Jurkat, Clone E6-1 (cell line): ENCODE measurements at regions not wholly inside any gene's neighbourhood (a gene's known extent, or its start where the extent isn't known, plus 50 kb on each side); places are given as distances from the start of the nearest gene placed in this dataset.
A peak's percentile ranks its signal among the peaks of the same experiment; 100 is the strongest.

Source experiments
- DNase-seq: peaks from one replicate; pipeline ENCODE4 v3.0.0-alpha.2; 2011; ENCODE audit warnings: low read depth, low spot score
- H3K4me3 ChIP-seq: 2 replicates; pipeline ENCODE4 v1.5.1; 2011; ENCODE audit warnings: mild to moderate bottlenecking, low read length, control low read depth, moderate library complexity

DNA sequence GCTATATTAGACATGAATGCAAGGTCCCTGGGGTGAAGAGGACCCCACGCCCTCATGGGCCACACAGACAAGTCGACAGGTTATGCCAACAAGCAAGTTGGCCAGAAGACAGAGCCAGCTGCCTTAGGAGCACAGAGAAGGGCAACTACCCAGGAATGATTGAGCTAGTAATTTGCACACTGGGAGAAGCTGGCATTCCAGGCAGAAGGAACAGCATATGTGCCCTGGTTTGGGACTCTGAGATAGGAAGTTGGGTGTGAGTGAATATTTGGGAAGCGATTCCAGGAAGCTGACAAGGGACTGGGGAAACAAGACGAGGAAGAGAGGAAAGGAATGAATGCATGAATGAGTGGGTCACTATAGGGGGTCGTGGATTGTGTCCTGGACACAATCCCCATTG lies 203.7 kb upstream of the CDH5 start:
- no peak overlapping the region for H3K4me3 ChIP-seq
- no peak for DNase-seq

DNA sequence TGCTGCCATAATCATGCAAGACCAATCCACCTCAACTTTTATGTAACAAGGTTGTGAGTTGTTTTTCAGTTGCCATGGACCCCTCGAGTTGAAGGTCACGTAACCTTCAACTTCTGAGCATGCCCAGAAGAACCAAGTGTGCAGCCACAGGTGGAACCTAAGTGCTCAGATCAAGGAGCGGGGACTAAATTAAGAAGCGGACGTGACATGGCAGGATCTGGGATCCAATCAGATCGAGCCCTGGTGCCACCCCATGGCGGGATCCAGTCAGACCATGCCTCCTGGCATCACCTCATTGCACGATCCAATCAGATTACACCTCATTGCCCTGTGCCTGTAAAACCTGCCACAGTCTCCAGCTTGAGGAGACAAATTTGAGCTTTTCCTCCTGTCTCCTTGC lies 204.5 kb upstream of the CDH5 start:
- H3K4me3 ChIP-seq = no peak overlapping the region
- DNase-seq = peak; percentile 32

DNA sequence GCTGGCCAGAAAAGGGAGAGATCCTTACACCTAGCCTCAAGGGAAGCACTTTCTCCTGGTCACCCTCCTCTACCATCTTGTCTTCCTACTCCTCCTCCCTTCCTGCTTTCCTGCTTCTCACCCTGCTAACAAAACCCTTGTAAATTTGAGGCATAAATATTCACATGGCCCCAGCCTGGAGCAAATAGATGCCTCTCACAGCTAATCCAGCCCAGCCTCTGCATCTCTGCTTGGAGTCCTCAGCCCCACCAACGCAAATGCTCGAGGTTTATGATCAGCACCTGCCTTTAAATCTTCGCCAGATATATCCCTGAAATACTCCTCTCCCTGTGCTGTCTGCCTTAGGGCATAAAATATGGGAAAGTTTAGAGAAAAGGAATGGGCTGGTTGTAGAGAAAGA lies 205.2 kb upstream of the CDH5 start:
- no peak for DNase-seq
- no peak overlapping the region for H3K4me3 ChIP-seq

DNA sequence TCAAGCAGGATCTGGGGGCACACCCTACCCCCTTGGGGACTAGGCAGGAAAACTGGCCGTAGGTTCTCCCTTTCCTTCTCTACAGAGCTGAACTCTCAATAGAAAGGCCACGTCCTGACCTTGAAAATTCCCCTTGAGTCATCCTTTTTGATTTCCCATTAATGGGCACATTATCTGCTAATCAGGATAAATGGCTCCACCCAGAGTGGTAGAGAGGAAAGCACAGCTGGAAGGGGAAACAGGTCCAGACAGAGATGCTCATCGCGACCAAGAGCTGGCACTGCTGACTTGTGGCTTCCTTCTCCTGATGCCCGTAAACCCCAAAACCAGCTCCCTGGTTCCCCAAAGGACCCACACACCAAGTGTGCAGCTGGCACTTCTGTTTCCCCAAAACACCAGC lies 206.5 kb upstream of the CDH5 start:
- H3K4me3 ChIP-seq = no peak overlapping the region
- DNase-seq = no peak

DNA sequence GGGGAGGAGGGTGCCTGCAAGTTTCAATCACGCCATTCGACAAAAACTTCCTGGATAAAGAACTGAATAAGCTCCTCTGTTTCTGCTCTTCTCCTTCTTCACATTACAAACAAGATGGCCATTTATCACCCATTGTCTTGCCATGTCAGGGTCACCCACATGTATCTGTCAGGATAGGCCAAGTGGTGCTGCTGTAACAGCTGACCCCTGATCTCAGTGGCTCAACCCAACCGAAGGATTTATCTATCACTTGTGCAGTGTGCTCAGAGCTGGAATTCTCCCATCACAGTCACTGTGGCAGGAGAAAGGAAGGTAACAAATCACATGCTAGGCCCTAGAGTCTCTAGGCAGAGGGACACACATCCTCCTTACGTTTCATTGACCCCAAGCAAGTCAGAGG lies 210.0 kb upstream of the CDH5 start:
- no peak for DNase-seq
- no peak overlapping the region for H3K4me3 ChIP-seq

DNA sequence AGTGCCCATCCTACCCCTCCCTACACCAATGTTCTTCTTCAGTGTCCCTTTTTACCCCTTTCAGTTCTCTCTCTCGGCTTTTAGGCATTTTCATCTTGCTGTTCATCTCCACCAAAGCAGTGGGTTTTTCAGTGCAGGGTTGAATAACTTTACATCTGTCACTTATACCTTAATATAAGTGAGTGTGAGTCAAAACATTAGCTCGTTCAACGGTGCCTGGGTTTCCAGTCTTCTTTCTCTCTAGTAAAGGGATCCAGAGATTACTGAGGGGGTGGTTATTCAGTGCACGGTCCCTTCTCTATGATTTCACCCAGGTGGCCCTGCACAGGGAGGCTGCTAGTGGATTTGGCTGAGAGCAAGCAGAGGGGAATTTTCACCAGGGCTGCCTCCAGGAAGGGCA lies 210.6 kb upstream of the CDH5 start:
- H3K4me3 ChIP-seq = no peak overlapping the region
- no peak for DNase-seq

DNA sequence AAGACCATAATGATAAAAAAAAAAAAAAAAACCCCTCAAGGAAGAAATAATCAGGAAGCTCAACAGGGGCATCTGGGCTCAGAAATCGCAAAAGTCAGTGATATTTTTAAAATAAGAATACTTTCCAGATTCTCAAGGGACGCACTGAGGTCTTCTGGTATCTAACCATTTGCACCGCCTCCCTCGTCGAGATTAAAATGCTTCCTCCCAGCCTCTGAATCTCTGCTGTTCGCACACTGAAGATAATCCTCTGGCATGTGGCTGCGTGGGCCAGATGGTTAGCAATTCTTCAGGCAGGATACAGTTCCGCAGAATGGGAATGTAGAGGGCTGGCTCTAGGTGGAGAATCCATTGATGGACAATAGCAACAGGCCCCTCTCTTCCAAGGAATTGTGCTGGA lies 211.7 kb upstream of the CDH5 start:
- no peak overlapping the region for H3K4me3 ChIP-seq
- no peak for DNase-seq

DNA sequence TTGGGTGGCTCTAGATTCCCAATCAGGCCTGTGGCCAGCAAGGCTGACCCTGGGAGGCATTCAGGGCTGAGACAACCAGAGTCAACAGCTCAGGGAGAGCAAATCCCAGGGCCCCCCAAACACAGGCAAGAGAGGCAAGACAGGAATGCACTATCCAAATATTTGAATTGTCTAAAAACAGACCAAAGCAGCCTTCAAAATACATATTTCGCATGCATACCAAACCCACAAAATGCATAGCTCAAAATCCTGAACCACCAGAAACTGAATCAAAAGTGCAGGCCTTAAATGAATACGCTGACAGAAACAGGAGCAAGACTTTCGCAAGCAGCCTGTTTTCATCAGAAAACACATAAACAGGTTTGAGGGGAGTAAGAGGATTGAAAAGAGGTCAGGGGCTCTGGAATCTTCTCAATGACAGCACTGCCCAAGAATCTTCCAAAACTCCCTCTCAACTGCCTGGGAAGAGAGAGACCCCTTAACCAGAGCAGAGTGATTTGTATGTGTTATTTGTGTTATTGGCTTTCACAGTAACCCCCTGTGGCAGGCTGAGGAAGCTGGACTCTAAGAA lies 213.6 kb upstream of the CDH5 start:
- no peak overlapping the region for H3K4me3 ChIP-seq
- DNase-seq = no peak

DNA sequence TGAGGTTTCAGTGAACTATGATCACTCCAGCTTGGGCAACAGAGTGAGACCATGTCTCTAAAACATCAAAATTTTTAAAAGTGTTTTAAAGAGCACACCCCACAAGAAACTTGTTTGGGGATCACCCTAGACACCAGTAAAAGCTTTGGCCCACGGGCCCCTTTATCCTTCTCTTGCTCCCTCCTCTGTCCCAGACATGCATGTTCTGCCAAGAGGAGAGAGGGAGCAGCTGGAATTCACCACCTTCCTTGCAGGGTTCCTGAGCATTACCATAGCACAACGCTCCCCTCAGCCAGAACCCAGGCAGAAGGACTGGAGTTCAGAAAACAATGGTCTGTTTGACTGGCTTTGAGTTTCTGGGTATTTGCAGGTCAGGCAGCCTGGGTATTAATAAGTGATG lies 214.3 kb upstream of the CDH5 start:
- no peak for DNase-seq
- H3K4me3 ChIP-seq = no peak overlapping the region

DNA sequence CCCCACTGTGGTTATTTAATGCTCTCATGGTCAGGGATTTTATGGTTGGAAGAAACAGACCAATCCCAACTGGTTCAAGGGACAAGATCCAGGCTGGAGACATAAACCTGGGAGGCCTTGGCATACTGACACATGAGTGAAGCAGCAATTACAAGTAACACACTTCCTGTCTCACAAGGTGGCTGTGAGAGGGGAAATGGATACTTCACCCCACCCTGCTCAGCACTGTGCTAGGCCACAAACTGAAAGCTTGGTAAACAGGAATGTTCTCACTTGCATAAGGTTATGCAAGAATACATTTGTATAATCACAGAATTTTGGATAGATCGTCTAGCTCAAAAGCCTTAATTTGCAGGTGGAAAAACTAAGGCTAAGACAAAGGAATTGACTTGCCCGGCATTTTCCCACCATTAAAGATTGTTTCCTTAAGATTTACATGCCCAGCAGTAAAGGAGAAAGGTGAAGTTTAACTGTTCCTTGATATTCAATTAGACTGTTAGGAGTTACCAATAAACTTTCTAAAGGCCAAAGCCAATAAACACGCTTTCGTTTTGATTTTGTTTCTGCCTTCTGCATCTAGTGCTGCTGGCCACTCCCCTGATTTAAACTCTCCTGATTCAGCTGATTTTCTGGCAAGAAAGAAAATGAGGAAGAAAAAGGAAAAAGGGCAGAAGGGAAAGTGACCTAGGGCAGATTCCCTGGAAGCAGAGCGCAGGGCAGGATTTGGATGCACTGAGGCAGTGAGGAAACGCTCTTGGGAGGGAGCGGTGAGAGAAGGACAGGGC lies 215.6 kb upstream of the CDH5 start:
- no peak overlapping the region for H3K4me3 ChIP-seq
- DNase-seq = peak; percentile 60

DNA sequence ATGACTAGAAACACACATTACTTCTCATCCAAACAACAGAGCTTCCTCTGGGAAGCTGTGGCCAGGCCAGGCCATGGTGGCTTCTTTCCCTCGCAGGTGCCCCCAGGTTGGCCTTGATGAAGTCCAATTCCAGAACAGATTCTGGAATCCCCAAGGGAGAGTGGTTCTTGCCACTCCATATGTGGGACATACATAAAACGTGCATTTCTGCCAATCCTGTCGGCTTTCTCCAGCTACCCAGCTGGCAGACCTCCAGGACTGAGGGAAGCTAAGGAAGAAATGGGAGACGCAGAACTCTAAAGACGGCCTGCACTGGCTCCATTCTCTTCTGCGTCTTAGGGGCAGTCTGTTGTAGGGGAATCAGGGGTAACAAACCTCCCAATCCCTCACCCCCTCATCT lies 219.2 kb upstream of the CDH5 start:
- H3K4me3 ChIP-seq = no peak overlapping the region
- no peak for DNase-seq

DNA sequence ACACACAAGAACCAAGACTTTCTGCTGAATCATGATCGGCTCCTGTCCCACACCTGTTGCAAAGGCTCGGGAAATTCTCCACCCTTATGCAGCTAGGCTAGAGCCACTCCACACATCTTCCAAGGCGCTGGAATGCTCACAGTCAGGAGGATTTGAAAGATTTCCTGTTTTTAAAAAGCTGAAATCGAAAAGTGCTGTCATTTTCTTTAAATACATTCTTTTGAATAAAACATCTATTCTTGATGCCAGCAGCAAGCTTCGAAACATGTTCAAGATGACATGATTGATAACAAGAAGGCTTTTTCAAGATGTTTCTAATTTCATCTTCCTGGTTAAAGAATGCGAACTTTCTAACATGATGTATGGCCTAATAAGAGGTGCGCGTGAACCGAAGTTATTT lies 219.7 kb upstream of the CDH5 start:
- DNase-seq = no peak
- H3K4me3 ChIP-seq = no peak overlapping the region

DNA sequence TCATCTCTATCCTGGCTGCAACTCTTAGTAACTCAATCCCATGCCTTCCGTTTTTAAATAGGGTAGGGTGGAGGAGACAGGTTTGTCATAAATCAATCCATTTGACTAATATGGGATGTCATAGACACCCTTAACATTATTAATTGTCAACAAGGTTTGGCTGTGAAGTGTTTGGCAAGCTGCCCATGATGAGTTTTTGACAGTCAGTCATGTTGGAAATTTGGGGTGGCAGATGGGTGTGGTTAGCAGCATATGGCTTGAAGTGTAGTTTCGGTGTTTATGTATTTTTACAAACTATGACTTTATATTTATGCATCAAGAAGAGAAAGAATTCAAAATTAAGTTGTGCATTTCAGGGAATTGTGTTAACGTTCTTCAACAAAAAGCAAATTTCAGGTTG lies 221.8 kb upstream of the CDH5 start:
- H3K4me3 ChIP-seq = no peak overlapping the region
- DNase-seq = no peak

DNA sequence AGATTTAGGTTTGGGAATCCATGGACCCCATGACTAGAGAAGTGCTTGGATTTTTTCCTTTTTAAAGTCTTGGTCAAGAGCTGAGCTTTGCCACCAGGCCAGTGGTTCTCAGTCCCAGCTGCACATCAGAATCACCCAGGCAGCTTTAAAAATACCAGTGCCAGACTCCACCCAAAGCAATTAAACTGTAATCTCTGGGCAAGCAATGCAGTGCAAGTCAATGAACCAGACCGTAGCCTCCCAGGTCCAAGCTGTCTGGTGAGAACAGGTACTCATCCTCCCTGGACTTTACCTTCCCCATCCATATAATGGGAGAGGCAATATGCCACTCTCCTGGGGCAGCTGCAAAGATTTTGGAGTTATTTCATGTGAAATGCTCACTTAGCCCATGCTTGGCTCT lies 223.1 kb upstream of the CDH5 start:
- DNase-seq = no peak

DNA sequence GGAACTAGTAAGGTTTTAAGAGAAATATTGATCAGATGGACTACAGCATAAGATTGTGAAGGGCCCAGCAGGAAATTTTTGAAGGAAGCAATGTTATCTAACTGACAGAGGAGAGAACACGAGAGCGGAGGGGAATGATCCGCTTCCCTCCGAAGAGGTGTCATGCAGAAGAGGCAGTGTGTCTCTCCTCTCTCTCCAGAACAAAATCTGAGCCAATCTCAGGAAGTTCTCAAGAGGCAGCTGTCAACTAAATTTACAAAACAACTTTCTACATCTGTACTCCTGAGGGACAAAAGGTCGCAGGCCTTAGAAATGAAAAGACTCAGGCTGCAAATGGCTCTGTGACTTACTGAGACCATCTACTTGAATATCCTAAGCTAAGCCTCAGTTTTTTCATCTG lies 224.6 kb upstream of the CDH5 start:
- DNase-seq = no peak
- no peak overlapping the region for H3K4me3 ChIP-seq

More for the DNA sequence above, 223.1 kb upstream of the CDH5 start:
- no peak overlapping the region for H3K4me3 ChIP-seq

DNA sequence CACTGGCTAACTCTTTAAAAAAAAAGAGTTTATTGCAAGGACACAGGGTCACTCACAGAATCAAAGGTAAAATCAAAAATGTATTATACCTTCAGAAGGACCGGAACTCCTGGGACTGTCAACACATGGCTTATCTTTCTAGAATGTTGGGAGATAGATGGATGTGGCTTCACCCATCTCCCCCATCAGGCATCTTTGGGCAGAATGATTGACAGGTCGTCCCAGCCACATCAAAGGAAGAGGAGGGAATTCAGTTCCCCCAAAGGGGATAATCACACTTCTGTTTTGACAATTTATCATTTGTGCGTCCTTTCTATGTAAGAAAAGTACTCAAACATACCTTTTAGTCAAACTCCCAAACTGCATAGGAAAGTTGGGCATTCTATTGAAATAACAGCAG lies 228.6 kb upstream of the CDH5 start:
- H3K4me3 ChIP-seq = no peak overlapping the region
- DNase-seq = peak; percentile 28

DNA sequence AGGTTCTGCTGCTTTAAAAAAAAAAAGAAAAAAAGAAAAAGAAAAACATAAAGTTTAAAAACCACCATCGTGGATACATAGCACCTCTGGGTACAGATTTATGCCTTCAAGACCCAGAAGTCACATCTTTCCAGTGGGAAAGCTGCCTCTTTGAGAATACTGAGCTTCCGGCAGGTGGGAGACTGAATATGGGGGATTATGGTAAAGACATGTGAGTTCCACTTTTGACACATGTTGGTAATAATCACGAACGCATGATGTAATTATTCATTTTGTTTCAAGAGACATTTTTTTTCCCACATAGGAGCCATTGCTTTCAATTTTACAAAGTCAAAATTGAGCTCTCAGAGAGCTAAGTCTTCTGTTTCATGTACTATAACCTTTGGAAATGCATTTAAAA lies 229.7 kb upstream of the CDH5 start:
- DNase-seq = no peak
- no peak overlapping the region for H3K4me3 ChIP-seq

DNA sequence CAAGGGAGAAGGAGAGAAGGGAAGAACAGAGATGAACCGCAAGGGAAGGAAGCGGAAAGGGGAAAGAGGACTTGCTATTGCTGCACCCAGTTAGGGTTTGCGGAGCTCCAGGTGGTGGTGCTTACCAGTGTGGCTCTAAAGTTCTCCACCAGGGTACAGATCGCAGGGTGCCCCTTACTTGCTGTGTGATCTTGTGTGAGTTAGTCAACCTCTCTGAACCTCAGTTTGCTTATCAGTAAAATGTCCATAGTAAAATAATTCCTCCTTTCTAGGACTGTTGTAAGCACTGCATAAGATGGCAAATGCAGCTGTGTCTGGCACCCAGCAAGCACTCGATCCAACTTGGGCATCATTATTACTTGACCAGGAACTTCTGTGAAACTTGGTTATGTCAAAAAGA lies 230.7 kb upstream of the CDH5 start:
- H3K4me3 ChIP-seq = no peak overlapping the region
- DNase-seq = no peak

DNA sequence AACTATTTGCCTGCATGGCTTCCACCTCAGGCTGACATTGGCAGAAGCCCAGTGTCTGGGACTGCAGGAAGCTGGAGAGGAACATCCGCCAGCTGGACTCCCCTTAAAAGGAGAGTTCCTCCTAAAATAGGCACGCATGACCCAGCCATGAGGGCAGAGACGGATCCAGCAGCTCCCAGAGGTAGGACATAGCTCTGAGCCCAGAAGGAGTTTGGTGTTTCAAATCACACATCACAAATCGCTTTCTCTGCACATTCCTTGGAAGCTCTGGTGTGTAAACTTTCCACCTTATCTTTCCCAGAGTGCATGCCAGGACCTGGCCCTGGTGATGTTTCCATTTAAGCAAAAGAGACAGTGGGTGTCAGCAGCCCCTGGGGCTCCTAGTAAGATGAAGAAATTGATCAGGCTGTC lies 231.1 kb upstream of the CDH5 start:
- H3K4me3 ChIP-seq = no peak overlapping the region
- DNase-seq = no peak

DNA sequence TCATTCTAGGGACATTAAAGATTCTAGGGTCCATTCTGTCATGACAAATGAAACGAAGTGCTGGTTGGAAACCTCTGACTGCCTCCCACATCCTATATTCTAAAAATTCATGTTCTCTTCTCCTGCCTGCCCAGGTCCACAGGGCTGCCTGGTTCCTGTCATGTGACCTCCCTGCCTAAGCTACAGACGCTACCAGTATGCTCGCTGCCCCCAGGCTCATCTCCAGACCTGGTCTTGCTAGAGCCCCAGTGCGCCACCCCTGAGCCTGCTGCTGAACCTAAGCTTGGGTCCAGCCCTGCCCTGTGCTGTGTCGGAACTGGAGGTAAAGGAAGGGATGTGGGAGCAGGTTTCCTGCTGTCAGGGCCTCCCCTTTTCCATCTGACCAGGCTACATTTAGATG lies 231.6 kb upstream of the CDH5 start:
- DNase-seq = no peak
- H3K4me3 ChIP-seq = no peak overlapping the region

DNA sequence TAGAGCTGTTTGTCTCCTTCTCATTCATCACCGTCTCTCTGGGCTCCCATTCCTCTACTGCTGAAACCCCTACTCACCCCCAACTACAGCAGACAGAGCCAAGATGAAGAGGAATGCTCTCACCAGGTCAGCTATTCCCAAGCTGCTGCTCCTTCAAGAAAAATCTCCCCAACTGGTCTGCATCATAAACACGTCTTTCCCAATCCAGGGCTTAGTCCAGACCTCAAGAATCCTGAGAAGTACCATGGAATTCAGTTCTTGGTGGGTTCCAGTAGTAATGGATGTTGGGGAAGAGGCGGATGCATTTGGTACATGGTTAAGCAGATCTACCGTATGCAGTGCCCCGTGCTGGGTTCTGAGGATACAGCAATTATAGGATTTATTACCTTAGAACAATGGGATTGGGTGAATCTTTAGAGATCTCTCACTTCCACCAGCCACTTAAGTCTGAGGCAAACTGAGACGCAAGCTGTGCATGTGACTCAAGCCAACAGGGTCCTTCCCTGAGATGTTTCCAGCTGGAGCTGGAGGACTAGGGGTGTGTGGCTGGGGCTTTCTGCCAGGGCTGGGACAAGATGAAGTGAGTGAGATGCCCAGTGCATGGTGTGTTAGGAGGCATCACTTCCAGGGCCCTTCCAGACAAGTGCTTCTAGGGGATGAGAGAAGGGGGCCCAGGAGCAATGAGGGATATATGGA lies 232.7 kb upstream of the CDH5 start:
- no peak for DNase-seq
- no peak overlapping the region for H3K4me3 ChIP-seq
